Chondrocyte (in vitro differentiated cells): ENCODE measurements at regions not wholly inside any gene's neighbourhood (a gene's known extent, or its start where the extent isn't known, plus 50 kb on each side); places are given as distances from the start of the nearest gene placed in this dataset.

ENCODE experiments used
- DNase-seq: peaks from one replicate; pipeline ENCODE4 v3.0.0; 2021; ENCODE audit warnings: mixed read lengths, low spot score
- H3K27ac Mint-ChIP-seq: one replicate; pipeline ENCODE4 v1.8.0; 2021; ENCODE audit warnings: mild to moderate bottlenecking, moderate library complexity, mixed read lengths; ENCODE audit not compliant: unreplicated experiment
- H3K27me3 Mint-ChIP-seq: 2 replicates; pipeline ENCODE4 v1.8.0; 2021; ENCODE audit warnings: low read depth, mixed read lengths
- H3K36me3 Mint-ChIP-seq: 2 replicates; pipeline ENCODE4 v1.8.0; 2021; ENCODE audit warnings: low read depth, mixed read lengths
- H3K4me1 Mint-ChIP-seq: 2 replicates; pipeline ENCODE4 v1.8.0; 2021; ENCODE audit warnings: low read depth, mild to moderate bottlenecking, mixed read lengths
- H3K4me3 Mint-ChIP-seq: one replicate; pipeline ENCODE4 v1.8.0; 2021; ENCODE audit warnings: mild to moderate bottlenecking, moderate library complexity, mixed read lengths; ENCODE audit not compliant: unreplicated experiment
- H3K9me3 Mint-ChIP-seq: 2 replicates; pipeline ENCODE4 v1.8.0; 2021; ENCODE audit warnings: low read depth, mixed read lengths
- CTCF ChIP-seq: fragments of 200-600 bp; sonication (generic); IDR thresholded peaks from 2 replicates; pipeline ENCODE4 v1.5.0; 2021; ENCODE audit warnings: antibody characterized with exemption, mild to moderate bottlenecking, moderate library complexity

- Mint-ChIP-seq H3K36me3 (no peaks in the 10 kb centered on the region), H3K27me3 (peaks cover 2% of the 10 kb centered on the region), H3K4me3 (no peak overlapping the region), H3K27ac (no peak overlapping the region), H3K9me3 (peaks cover 25% of the 10 kb centered on the region), H3K4me1 (no peaks in the 10 kb centered on the region)
- no peak for DNase-seq
- TF ChIP-seq CTCF: no peak
These were observed 466.8 kb downstream of the SLCO4C1 start for GRCh38 chr5:101829255-101829654.

GRCh38 chr5:101811466-101811865, 484.6 kb downstream of the SLCO4C1 start:
- DNase-seq: no peak
- Mint-ChIP-seq H3K4me1 (no peaks in the 10 kb centered on the region), H3K27ac (no peak overlapping the region), H3K9me3 (no peaks in the 10 kb centered on the region), H3K27me3 (peaks cover 5% of the 10 kb centered on the region), H3K36me3 (no peaks in the 10 kb centered on the region), H3K4me3 (no peak overlapping the region)
- TF ChIP-seq CTCF: no peak

GRCh38 chr5:101806410-101806809, 489.7 kb downstream of the SLCO4C1 start:
- H3K4me1 Mint-ChIP-seq: no peaks in the 10 kb centered on the region
- H3K4me3 Mint-ChIP-seq: no peak overlapping the region
- no peaks in the 10 kb centered on the region for H3K36me3 Mint-ChIP-seq
- no peak for DNase-seq
- H3K9me3 Mint-ChIP-seq: no peaks in the 10 kb centered on the region
- peaks cover 5% of the 10 kb centered on the region for H3K27me3 Mint-ChIP-seq
- no peak for TF ChIP-seq CTCF
- H3K27ac Mint-ChIP-seq: no peak overlapping the region

GRCh38 chr5:101796427-101796826, 499.7 kb downstream of the SLCO4C1 start:
- no peak for TF ChIP-seq CTCF
- H3K9me3 Mint-ChIP-seq: peaks cover 8% of the 10 kb centered on the region
- no peaks in the 10 kb centered on the region for H3K36me3 Mint-ChIP-seq
- no peaks in the 10 kb centered on the region for H3K4me1 Mint-ChIP-seq
- no peak overlapping the region for H3K27ac Mint-ChIP-seq
- no peak overlapping the region for H3K4me3 Mint-ChIP-seq
- no peak for DNase-seq
- H3K27me3 Mint-ChIP-seq: no peaks in the 10 kb centered on the region

- peaks cover 4% of the 10 kb centered on the region for H3K9me3 Mint-ChIP-seq
- TF ChIP-seq CTCF: no peak
- DNase-seq: no peak
- no peaks in the 10 kb centered on the region for H3K4me1 Mint-ChIP-seq
- H3K27ac Mint-ChIP-seq: no peak overlapping the region
- no peaks in the 10 kb centered on the region for H3K36me3 Mint-ChIP-seq
- H3K27me3 Mint-ChIP-seq: no peaks in the 10 kb centered on the region
- no peak overlapping the region for H3K4me3 Mint-ChIP-seq
These were observed 507.3 kb downstream of the SLCO4C1 start for GRCh38 chr5:101788797-101789196.
